ENCODE measurements at regions not wholly inside any gene's neighbourhood (a gene's known extent, or its start where the extent isn't known, plus 50 kb on each side); places are given as distances from the start of the nearest gene placed in this dataset.

DNA sequence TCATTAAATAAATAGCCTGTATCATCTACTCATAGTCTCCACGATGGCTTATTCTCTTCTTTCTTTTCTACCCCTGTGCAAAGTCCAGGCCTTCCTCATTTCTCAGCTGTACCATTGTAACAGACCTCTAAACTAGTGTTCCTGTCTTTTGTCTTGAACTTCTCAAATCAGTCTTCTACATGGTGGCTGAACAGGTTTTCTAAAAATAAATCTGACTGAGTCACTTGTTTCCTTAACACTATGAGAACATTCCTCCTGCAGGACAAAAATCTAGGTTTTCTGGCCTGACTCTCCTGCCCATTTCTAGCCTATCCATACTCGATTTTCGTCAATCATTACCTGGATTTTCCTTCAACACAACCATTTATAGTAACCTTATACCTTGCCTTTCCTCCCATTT, 1080.8 kb upstream of the TENM4 start:
- POLR2A ChIA-PET, result no interaction called here
- DNase-seq (ENCODE audit: extremely low spot score), result no peak
- no peak for TF ChIP-seq CTCF (IDR thresholded peaks at IDR 0.05; ENCODE audit: control extremely low read depth, extremely low read depth, low read depth, missing control alignments)
- CTCF ChIA-PET, result no interaction called here

DNA sequence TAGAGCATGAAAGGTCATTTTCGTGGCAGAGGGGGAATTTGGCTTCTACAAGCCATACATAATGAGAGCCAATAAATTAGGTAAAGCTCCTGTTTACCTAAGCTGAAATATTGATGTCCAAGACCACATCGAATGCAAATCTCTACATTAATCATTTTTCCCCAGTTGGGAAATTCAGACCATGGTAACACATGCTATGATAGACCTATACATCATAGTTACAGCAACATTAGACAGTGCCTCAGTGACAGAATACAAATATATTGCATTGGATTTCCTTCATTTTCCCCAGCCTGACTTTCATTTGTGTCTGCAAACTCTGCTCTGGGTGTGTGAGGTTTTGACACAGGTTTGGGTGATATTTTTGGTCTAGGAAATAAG, 1079.7 kb upstream of the TENM4 start:
- ChIA-PET CTCF (no interaction called here), POLR2A (no interaction called here)
- no peak for TF ChIP-seq CTCF (IDR thresholded peaks at IDR 0.05; ENCODE audit: control extremely low read depth, extremely low read depth, low read depth, missing control alignments)
- DNase-seq (ENCODE audit: extremely low spot score), result no peak

GRCh38 chr11:80519596-80520506, 1079.0 kb upstream of the TENM4 start:
- CTCF ChIA-PET, result no interaction called here
- DNase-seq (ENCODE audit: extremely low spot score), result no peak
- POLR2A ChIA-PET, result no interaction called here
- no peak for TF ChIP-seq CTCF (IDR thresholded peaks at IDR 0.05; ENCODE audit: control extremely low read depth, extremely low read depth, low read depth, missing control alignments)

- POLR2A ChIA-PET, result no interaction called here
These were observed 1076.9 kb upstream of the TENM4 start for GRCh38 chr11:80517701-80518100.

DNA sequence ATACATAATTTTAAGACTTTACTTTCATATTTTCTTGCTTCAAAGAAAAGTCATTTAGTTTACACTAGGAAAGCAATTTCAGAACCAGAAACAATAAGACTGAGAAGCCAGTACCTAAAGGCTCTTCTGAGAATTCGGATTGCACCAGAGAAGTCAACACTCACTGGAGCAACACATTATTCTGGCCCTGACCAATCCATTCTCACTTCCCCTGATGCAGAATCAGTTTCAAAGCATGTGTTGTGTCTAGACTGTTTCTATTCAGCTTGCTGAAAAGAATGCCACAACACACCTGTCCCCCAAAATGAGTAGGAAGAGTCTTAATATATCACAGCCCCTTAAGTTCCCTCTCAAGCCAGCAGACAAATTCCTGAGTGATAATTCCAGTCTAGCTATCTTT, 1074.3 kb upstream of the TENM4 start:
- POLR2A ChIA-PET, result no interaction called here
- no peak for TF ChIP-seq CTCF (IDR thresholded peaks at IDR 0.05; ENCODE audit: control extremely low read depth, extremely low read depth, low read depth, missing control alignments)
- DNase-seq (ENCODE audit: extremely low spot score), result no peak
- CTCF ChIA-PET, result no interaction called here

More at GRCh38 chr11:80517701-80518100, 1076.9 kb upstream of the TENM4 start:
- TF ChIP-seq CTCF (IDR thresholded peaks at IDR 0.05; ENCODE audit: control extremely low read depth, extremely low read depth, low read depth, missing control alignments), result no peak
- CTCF ChIA-PET, result no interaction called here
- DNase-seq (ENCODE audit: extremely low spot score), result no peak

DNA sequence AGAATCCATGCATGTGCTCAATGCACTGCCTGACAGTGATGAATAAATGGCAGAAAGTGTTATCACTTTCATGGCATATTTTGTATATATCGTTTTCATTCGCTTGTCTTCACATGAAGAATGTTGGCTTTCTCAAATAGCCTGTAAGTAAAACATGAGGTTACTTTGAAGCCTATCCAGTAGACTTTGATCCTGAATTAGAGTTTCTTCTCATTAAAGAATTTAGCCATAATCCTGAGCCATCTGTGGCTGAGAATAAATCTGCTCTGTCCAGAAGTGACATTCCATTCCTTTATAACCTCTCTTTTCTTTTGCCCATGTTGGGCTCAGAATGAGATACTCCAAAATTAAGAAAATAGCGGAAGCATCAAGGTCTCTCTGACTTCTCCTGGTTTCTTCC, 1071.7 kb upstream of the TENM4 start:
- POLR2A ChIA-PET, result no interaction called here
- no peak for DNase-seq (ENCODE audit: extremely low spot score)
- CTCF ChIA-PET, result no interaction called here
- no peak for TF ChIP-seq CTCF (IDR thresholded peaks at IDR 0.05; ENCODE audit: control extremely low read depth, extremely low read depth, low read depth, missing control alignments)
